ENCODE measurements at regions not wholly inside any gene's neighbourhood (a gene's known extent, or its start where the extent isn't known, plus 50 kb on each side); places are given as distances from the start of the nearest gene placed in this dataset.

GRCh38 chr5:43920422-43920821, 317.4 kb downstream of the NNT start:
- DNase-seq, result no peak
- no peak for TF ChIP-seq CTCF (IDR thresholded peaks at IDR 0.05)
- Histone ChIP-seq H3K79me2 (ENCODE audit: insufficient read depth, low read length) (no peaks in the 10 kb centered on the region), H3K36me3 (replicated peaks in 1 of 2; ENCODE audit: control insufficient read depth in 1 of 2, insufficient read depth in 2 of 2, low read length in 2 of 2) (no peaks in the 10 kb centered on the region), H3K4me1 (ENCODE audit: control insufficient read depth in 1 of 2, insufficient read depth in 2 of 2, low read length in 2 of 2) (no peaks in the 10 kb centered on the region), H3K9ac (ENCODE audit: insufficient read depth, low read length, poor library complexity, severe bottlenecking) (no peak overlapping the region), H3K27me3 (ENCODE audit: control insufficient read depth in 2 of 2, insufficient read depth in 2 of 2, low read length in 2 of 2) (no peaks in the 10 kb centered on the region), H3K27ac (ENCODE audit: low read depth in 1 of 2, low read length in 2 of 2) (no peak overlapping the region), H3K9me3 (replicated peaks in 1 of 2; ENCODE audit: control insufficient read depth in 1 of 2, insufficient read depth in 1 of 2, low read length in 2 of 2) (peaks cover 31 to 32% of the 10 kb centered on the region in 2 donors), H3K4me3 (replicated peaks in 1 of 3; ENCODE audit: low read depth in 2 of 3, low read length in 3 of 3) (no peak overlapping the region), H3K4me2 (replicated peaks; ENCODE audit: extremely low read depth, low read length, poor library complexity, severe bottlenecking) (no peak overlapping the region), H2AFZ (ENCODE audit: insufficient read depth, low read depth, low read length, poor library complexity, severe bottlenecking) (no peak overlapping the region), H4K20me1 (ENCODE audit: insufficient read depth, low read length) (no peaks in the 10 kb centered on the region)
- no peaks in the 10 kb centered on the region for H3K27me3 Mint-ChIP-seq (ENCODE audit: low read depth in 3 of 3)
- H3K4me1 Mint-ChIP-seq, result no peaks in the 10 kb centered on the region
- intact Hi-C loops (cut with micrococcal nuclease), result no loop called here
- H3K27ac Mint-ChIP-seq, result no peak overlapping the region
- no peaks in the 10 kb centered on the region for H3K36me3 Mint-ChIP-seq
- peaks cover 0 to 21% (median 9%) of the 10 kb centered on the region in 7 donors for H3K9me3 Mint-ChIP-seq
- H3K4me3 Mint-ChIP-seq, result no peak overlapping the region

DNA sequence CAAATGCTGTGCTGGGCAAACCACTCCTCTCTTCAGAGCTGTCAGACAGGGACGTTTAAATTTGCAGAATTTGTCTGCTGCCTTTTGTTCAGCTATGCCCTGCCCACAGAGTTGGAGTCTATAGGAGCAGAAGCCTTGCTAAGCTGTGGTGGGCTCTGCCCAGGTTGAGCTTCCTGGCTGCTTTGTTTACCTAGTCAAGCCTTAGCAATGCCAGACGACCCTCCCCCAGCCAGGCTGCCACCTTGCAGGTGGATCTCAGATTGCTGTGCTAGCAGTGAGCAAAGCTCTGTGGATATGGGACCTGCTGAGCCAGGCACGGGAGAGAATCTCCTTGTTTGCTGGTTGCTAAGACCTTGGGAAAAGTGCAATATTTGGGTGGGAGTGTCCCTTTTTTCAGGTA, 314.9 kb downstream of the NNT start:
- H3K9me3 Mint-ChIP-seq, result peaks cover 0 to 9% (median 2%) of the 10 kb centered on the region in 7 donors
- no peaks in the 10 kb centered on the region for H3K36me3 Mint-ChIP-seq
- Histone ChIP-seq H3K27ac (ENCODE audit: low read depth in 1 of 2, low read length in 2 of 2) (no peak overlapping the region), H3K79me2 (ENCODE audit: insufficient read depth, low read length) (no peaks in the 10 kb centered on the region), H3K4me2 (replicated peaks; ENCODE audit: extremely low read depth, low read length, poor library complexity, severe bottlenecking) (no peak overlapping the region), H3K27me3 (ENCODE audit: control insufficient read depth in 2 of 2, insufficient read depth in 2 of 2, low read length in 2 of 2) (no peaks in the 10 kb centered on the region), H3K36me3 (replicated peaks in 1 of 2; ENCODE audit: control insufficient read depth in 1 of 2, insufficient read depth in 2 of 2, low read length in 2 of 2) (no peaks in the 10 kb centered on the region), H2AFZ (ENCODE audit: insufficient read depth, low read depth, low read length, poor library complexity, severe bottlenecking) (no peak overlapping the region), H3K9ac (ENCODE audit: insufficient read depth, low read length, poor library complexity, severe bottlenecking) (no peak overlapping the region), H3K9me3 (replicated peaks in 1 of 2; ENCODE audit: control insufficient read depth in 1 of 2, insufficient read depth in 1 of 2, low read length in 2 of 2) (peaks cover 17 to 21% of the 10 kb centered on the region in 2 donors), H4K20me1 (ENCODE audit: insufficient read depth, low read length) (no peaks in the 10 kb centered on the region), H3K4me1 (ENCODE audit: control insufficient read depth in 1 of 2, insufficient read depth in 2 of 2, low read length in 2 of 2) (no peaks in the 10 kb centered on the region), H3K4me3 (replicated peaks in 1 of 3; ENCODE audit: low read depth in 2 of 3, low read length in 3 of 3) (no peak overlapping the region)
- no peak overlapping the region for H3K4me3 Mint-ChIP-seq
- no peak for DNase-seq
- 51% methylated on average over 3 of the region's 3 CpGs for WGBS (ENCODE audit: insufficient coverage)
- intact Hi-C loops (cut with micrococcal nuclease), result no loop called here
- no peak overlapping the region for H3K27ac Mint-ChIP-seq
- H3K4me1 Mint-ChIP-seq, result no peaks in the 10 kb centered on the region
- H3K27me3 Mint-ChIP-seq (ENCODE audit: low read depth in 3 of 3), result no peaks in the 10 kb centered on the region
- TF ChIP-seq CTCF (IDR thresholded peaks at IDR 0.05), result no peak
